Erythroblast (primary cell): ENCODE measurements at regions not wholly inside any gene's neighbourhood (a gene's known extent, or its start where the extent isn't known, plus 50 kb on each side); places are given as distances from the start of the nearest gene placed in this dataset.

Experiments used
- GATA1 ChIP-seq: IDR thresholded peaks from 2 replicates; pipeline ENCODE4 v1.6.1; 2011; ENCODE audit warnings: low read depth, mild to moderate bottlenecking, control low read depth, low read length, moderate library complexity
- POLR2A ChIP-seq: IDR thresholded peaks from 2 replicates; pipeline ENCODE4 v1.6.1; 2011; ENCODE audit warnings: mild to moderate bottlenecking, low read length

DNA sequence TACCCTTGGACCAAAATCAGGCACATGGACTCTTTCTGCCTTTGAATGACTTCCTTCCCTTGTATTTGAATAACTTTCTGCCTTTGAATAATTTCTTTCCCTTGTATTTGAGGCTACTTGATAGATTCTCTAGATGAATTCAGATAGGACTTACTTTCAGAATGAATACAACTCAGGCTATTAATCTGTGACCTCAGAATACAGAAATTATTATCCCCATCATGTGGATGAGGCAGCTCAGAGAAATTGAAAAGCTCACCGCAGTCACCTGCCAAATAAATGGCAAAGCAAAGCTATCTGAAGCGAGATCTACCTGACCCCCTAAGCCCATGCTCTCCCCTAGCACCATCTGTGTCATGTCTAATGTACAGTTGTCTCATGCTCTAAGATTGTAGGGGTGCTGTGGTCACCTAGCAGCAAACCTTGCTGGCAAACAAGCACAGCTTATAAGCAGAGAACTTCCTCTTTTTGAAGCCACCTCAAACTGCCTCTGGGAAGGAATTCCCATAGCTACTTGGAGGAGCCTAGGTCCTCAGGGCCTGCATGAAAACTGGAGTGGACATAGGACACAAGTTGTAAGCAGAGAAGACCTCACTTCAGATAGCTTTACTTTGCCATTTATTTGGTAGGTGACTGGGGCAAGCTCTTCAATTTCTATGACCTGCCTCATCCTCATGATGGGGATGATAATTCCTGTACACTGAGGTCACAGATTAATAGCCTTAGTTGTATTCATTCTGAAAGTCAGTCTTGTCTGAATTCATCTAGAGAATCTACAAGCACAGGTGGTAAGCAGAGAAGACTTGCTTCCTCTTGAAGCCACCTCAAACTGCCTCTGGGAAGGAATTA lies 66.1 kb downstream of the FASLG start:
- TF ChIP-seq POLR2A (no peak), GATA1 (no peak)
